HL-60 (cell line): ENCODE measurements at regions not wholly inside any gene's neighbourhood (a gene's known extent, or its start where the extent isn't known, plus 50 kb on each side); places are given as distances from the start of the nearest gene placed in this dataset.

Source experiments
- DNase-seq, 2 experiments: peaks; one replicate each; pipeline ENCODE4 v3.0.0-alpha.2; 2010 to 2020; ENCODE audit warnings: low read depth in 1 of 2, low spot score in 1 of 2
- H3K27ac ChIP-seq: fragments of 250-450 bp; sonication (Bioruptor Pico); replicated peaks from 2 replicates; pipeline ENCODE4 v1.5.1; 2020; ENCODE audit warnings: mild to moderate bottlenecking, moderate library complexity
- H3K27me3 ChIP-seq: fragments of 250-450 bp; sonication (Bioruptor Pico); 2 replicates; pipeline ENCODE4 v1.5.1; 2021; ENCODE audit warnings: mild to moderate bottlenecking, moderate library complexity; ENCODE audit not compliant: insufficient read depth, poor library complexity, severe bottlenecking
- H3K4me3 ChIP-seq: replicated peaks from 2 replicates; pipeline ENCODE4 v1.5.1; 2011; ENCODE audit warnings: mild to moderate bottlenecking, control low read depth, low read length; ENCODE audit not compliant: insufficient read depth
- GABPA ChIP-seq: IDR thresholded peaks from 2 replicates; pipeline ENCODE4 v1.6.1; 2012; ENCODE audit warnings: low read depth
- POLR2AphosphoS5 ChIP-seq: IDR thresholded peaks from 2 replicates; pipeline ENCODE4 v1.6.1; 2012; ENCODE audit warnings: low read depth
- SPI1 ChIP-seq: IDR thresholded peaks from 2 replicates; pipeline ENCODE4 v1.6.1; 2012; ENCODE audit warnings: low read depth, mild to moderate bottlenecking, borderline replicate concordance
- TF ChIP-seq, protein P1 (sequence below): IDR thresholded peaks from 2 replicates; pipeline ENCODE4 v1.6.1; 2012; ENCODE audit warnings: low read depth; ENCODE audit not compliant: insufficient replicate concordance
- TF ChIP-seq, protein P2 (sequence below): IDR thresholded peaks from one replicate; pipeline ENCODE4 v1.5.1; 2011; ENCODE audit warnings: low read length, control low read depth, inconsistent platforms; ENCODE audit not compliant: insufficient read depth

DNA sequence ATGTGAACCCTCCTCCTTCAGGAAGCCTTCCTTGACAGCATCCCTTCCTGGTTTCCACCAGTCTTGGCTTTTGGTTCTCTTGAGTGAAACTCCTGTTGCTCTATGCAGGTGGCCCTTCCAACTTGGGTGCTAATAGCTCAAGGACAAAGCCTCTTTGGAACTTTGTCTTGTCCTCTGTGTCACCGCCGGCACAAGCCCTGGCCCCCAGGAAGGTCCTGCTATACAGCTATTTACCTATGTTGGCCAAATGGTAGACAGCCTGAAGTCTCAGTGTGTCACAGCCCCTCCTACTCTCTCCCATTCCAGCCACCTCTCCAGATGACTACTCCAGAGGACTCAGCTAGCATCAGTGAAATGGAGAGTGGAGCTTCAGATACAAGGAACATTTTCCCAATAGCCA is 94.7 kb upstream of the ZNF618 start:
- DNase-seq: no peak
- Histone ChIP-seq H3K27me3 (no peaks in the 10 kb centered on the region), H3K4me3 (no peak overlapping the region), H3K27ac (no peak overlapping the region)
- TF ChIP-seq POLR2AphosphoS5: no peak
- TF ChIP-seq, protein P1, sequence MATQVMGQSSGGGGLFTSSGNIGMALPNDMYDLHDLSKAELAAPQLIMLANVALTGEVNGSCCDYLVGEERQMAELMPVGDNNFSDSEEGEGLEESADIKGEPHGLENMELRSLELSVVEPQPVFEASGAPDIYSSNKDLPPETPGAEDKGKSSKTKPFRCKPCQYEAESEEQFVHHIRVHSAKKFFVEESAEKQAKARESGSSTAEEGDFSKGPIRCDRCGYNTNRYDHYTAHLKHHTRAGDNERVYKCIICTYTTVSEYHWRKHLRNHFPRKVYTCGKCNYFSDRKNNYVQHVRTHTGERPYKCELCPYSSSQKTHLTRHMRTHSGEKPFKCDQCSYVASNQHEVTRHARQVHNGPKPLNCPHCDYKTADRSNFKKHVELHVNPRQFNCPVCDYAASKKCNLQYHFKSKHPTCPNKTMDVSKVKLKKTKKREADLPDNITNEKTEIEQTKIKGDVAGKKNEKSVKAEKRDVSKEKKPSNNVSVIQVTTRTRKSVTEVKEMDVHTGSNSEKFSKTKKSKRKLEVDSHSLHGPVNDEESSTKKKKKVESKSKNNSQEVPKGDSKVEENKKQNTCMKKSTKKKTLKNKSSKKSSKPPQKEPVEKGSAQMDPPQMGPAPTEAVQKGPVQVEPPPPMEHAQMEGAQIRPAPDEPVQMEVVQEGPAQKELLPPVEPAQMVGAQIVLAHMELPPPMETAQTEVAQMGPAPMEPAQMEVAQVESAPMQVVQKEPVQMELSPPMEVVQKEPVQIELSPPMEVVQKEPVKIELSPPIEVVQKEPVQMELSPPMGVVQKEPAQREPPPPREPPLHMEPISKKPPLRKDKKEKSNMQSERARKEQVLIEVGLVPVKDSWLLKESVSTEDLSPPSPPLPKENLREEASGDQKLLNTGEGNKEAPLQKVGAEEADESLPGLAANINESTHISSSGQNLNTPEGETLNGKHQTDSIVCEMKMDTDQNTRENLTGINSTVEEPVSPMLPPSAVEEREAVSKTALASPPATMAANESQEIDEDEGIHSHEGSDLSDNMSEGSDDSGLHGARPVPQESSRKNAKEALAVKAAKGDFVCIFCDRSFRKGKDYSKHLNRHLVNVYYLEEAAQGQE: no peak
- TF ChIP-seq SPI1: no peak
- no peak for TF ChIP-seq GABPA
- TF ChIP-seq, protein P2, sequence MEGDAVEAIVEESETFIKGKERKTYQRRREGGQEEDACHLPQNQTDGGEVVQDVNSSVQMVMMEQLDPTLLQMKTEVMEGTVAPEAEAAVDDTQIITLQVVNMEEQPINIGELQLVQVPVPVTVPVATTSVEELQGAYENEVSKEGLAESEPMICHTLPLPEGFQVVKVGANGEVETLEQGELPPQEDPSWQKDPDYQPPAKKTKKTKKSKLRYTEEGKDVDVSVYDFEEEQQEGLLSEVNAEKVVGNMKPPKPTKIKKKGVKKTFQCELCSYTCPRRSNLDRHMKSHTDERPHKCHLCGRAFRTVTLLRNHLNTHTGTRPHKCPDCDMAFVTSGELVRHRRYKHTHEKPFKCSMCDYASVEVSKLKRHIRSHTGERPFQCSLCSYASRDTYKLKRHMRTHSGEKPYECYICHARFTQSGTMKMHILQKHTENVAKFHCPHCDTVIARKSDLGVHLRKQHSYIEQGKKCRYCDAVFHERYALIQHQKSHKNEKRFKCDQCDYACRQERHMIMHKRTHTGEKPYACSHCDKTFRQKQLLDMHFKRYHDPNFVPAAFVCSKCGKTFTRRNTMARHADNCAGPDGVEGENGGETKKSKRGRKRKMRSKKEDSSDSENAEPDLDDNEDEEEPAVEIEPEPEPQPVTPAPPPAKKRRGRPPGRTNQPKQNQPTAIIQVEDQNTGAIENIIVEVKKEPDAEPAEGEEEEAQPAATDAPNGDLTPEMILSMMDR: no peak

DNA sequence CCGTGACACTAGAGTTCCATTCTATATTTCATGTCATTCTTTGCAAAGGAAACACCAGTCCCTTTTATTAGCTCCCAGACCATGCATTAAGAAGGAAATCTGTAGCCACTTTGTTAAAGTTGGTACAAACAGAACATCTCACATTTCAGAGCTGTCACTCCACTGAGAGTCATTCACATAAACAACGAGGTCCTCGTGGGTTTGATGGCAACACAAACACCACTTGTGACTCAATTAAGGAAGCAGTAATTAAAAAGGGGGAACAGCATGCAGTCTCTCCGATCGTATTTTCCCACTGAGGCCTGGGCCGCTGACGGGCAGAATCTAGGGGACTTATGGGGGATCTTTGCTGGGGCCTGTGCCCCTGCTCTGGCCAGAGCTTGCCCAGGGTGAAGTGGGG is 94.2 kb upstream of the ZNF618 start:
- DNase-seq: peak in 1 of 2 experiments; percentile 7
- Histone ChIP-seq H3K27me3 (no peaks in the 10 kb centered on the region), H3K4me3 (no peak overlapping the region), H3K27ac (no peak overlapping the region)
- TF ChIP-seq SPI1: no peak
- TF ChIP-seq GABPA: no peak
- TF ChIP-seq, protein P2: no peak
- TF ChIP-seq, protein P1: no peak
- TF ChIP-seq POLR2AphosphoS5: no peak

DNA sequence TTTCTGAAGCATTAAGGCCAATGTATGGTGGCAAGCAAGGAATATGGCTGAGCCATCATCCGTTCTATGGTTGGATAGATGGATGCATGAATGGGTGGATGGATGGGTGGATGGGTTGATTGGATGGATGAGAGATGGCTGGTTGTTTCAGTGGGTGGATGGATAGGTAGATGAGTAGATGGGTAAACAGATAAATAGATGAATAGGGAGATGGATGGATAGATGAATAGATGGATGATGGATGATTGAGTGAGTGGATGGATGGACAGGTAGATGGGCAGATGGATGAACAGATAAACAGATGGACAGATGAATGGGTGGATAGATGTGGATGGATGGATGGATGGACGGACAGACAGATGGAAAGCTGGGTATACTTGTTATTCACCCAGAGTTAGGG is 92.6 kb upstream of the ZNF618 start:
- TF ChIP-seq, protein P1: no peak
- TF ChIP-seq GABPA: no peak
- no peak for TF ChIP-seq POLR2AphosphoS5
- TF ChIP-seq SPI1: no peak
- TF ChIP-seq, protein P2: no peak
- no peaks in the 10 kb centered on the region for H3K27me3 ChIP-seq
- DNase-seq: no peak
- no peak overlapping the region for H3K4me3 ChIP-seq
- no peak overlapping the region for H3K27ac ChIP-seq
